Parathyroid adenoma (tissue), 2 donors: ENCODE measurements at regions not wholly inside any gene's neighbourhood (a gene's known extent, or its start where the extent isn't known, plus 50 kb on each side); places are given as distances from the start of the nearest gene placed in this dataset.
"Not testable (repeated sequence)": the region's sequence is repeated elsewhere in the genome, so short reads cannot be mapped to it uniquely, and the experiment has no call there.

Experiments used
- H2AFZ ChIP-seq: fragments of 300-600 bp; sonication (generic); one replicate; pipeline ENCODE4 v1.7.0; 2017; ENCODE audit warnings: antibody characterized with exemption, mild to moderate bottlenecking
- H3K27ac ChIP-seq: fragments of 300-600 bp; sonication (generic); one replicate; pipeline ENCODE4 v1.7.0; 2017
- H3K27me3 ChIP-seq: fragments of 300-600 bp; sonication (generic); one replicate; pipeline ENCODE4 v1.7.0; 2017; ENCODE audit warnings: low read length; ENCODE audit not compliant: control insufficient read depth, insufficient read depth
- H3K36me3 ChIP-seq: fragments of 300-600 bp; sonication (generic); one replicate; pipeline ENCODE4 v1.7.0; 2017; ENCODE audit warnings: low read length; ENCODE audit not compliant: control insufficient read depth, insufficient read depth
- H3K4me1 ChIP-seq: fragments of 300-600 bp; sonication (generic); one replicate; pipeline ENCODE4 v1.7.0; 2017; ENCODE audit warnings: control low read depth
- H3K4me2 ChIP-seq: fragments of 300-600 bp; sonication (generic); one replicate; pipeline ENCODE4 v1.7.0; 2017; ENCODE audit warnings: low read length
- H3K4me3 ChIP-seq: fragments of 300-600 bp; sonication (generic); one replicate; pipeline ENCODE4 v1.7.0; 2017; ENCODE audit warnings: low read depth, low read length
- H3K79me2 ChIP-seq: fragments of 300-600 bp; sonication (generic); one replicate; pipeline ENCODE4 v1.7.0; 2017; ENCODE audit warnings: control low read depth
- H3K9ac ChIP-seq: fragments of 300-600 bp; sonication (generic); one replicate; pipeline ENCODE4 v1.7.0; 2017; ENCODE audit warnings: mild to moderate bottlenecking
- H3K9me3 ChIP-seq: fragments of 300-600 bp; sonication (generic); one replicate; pipeline ENCODE4 v1.7.0; 2017; ENCODE audit warnings: low read length; ENCODE audit not compliant: control insufficient read depth
- TF ChIP-seq, protein P1 (sequence below): fragments of 300-600 bp; sonication (generic); IDR thresholded peaks from one replicate; pipeline ENCODE4 v1.7.0; 2017; ENCODE audit warnings: antibody characterized with exemption, mild to moderate bottlenecking
- donor health status: primary hyperparathyroidism.

DNA sequence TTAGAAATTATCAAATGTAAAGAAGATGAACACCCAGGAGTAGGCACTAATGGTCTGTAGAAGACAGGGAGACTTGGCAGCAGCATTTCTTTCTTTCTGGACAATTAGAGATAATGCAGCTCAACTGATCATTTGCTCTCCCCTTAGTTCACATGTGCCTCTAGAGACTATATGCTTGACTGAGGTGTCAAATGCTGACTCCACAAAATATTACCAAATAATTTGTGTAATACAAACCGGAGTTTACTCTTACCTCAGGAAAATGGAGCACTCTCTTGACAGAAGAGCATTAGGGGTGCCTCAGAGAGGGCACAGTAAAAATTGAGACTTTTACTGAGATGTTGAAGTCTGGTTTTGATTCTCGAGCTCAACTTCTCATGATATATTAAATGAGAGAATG, 131.8 kb downstream of the ATP6V1G3 start:
- no peak overlapping the region for H3K4me2 ChIP-seq
- no peaks in the 10 kb centered on the region for H3K4me1 ChIP-seq
- H3K9me3 ChIP-seq: no peaks in the 10 kb centered on the region
- no peaks in the 10 kb centered on the region for H3K27me3 ChIP-seq
- H3K4me3 ChIP-seq: no peak overlapping the region
- TF ChIP-seq, protein P1, sequence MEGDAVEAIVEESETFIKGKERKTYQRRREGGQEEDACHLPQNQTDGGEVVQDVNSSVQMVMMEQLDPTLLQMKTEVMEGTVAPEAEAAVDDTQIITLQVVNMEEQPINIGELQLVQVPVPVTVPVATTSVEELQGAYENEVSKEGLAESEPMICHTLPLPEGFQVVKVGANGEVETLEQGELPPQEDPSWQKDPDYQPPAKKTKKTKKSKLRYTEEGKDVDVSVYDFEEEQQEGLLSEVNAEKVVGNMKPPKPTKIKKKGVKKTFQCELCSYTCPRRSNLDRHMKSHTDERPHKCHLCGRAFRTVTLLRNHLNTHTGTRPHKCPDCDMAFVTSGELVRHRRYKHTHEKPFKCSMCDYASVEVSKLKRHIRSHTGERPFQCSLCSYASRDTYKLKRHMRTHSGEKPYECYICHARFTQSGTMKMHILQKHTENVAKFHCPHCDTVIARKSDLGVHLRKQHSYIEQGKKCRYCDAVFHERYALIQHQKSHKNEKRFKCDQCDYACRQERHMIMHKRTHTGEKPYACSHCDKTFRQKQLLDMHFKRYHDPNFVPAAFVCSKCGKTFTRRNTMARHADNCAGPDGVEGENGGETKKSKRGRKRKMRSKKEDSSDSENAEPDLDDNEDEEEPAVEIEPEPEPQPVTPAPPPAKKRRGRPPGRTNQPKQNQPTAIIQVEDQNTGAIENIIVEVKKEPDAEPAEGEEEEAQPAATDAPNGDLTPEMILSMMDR: no peak
- no peak overlapping the region for H3K9ac ChIP-seq
- H2AFZ ChIP-seq: no peak overlapping the region
- H3K79me2 ChIP-seq: no peaks in the 10 kb centered on the region
- H3K36me3 ChIP-seq: no peaks in the 10 kb centered on the region
- H3K27ac ChIP-seq: no peak overlapping the region

DNA sequence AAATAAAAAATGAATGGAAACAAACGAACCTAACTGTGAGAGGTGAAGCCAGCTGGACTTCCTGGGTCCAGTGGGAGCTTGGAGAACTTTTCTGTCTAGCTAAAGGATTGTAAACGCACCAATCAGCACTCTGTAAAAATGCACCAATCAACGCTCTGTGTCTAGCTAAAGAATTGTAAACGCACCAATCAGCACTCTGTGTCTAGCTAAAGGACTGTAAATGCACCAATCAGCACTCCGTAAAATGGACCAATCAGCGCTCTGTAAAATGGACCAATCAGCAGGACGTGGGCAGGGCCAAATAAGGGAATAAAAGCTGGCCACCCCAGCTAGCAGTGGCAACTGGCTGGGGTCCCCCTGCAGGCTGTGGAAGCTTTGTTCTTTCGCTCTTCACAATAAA, 135.8 kb downstream of the ATP6V1G3 start:
- H3K4me1 ChIP-seq, H3K4me3 ChIP-seq, H2AFZ ChIP-seq, H3K9ac ChIP-seq, H3K9me3 ChIP-seq, H3K27me3 ChIP-seq, H3K79me2 ChIP-seq, H3K36me3 ChIP-seq, H3K4me2 ChIP-seq, H3K27ac ChIP-seq: not testable (repeated sequence)

DNA sequence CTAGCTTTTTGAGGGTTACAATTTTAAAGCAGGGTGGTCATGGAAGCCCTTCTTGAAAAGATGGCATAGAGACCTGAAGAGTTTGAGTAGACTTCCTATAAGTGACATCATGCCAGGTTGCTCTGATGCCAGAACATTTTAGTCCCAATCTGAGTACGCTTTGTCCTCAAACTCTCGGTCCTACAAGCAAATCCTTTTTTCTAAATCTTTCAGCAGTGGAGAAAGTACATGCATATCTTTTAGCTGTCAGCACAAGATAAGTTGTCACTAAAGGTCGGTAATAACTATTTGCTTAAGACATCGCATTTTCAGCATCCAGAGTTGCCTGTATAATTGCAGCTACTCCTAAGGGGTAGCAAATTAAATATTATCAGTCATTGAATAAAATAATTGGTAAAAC, 140.4 kb downstream of the ATP6V1G3 start:
- Histone ChIP-seq H3K4me1 (no peaks in the 10 kb centered on the region), H3K79me2 (no peaks in the 10 kb centered on the region), H3K9ac (no peak overlapping the region), H3K4me3 (no peak overlapping the region), H3K27ac (no peak overlapping the region), H3K9me3 (no peaks in the 10 kb centered on the region), H2AFZ (no peak overlapping the region), H3K27me3 (no peaks in the 10 kb centered on the region), H3K36me3 (no peaks in the 10 kb centered on the region), H3K4me2 (no peak overlapping the region)
- TF ChIP-seq, protein P1: no peak

DNA sequence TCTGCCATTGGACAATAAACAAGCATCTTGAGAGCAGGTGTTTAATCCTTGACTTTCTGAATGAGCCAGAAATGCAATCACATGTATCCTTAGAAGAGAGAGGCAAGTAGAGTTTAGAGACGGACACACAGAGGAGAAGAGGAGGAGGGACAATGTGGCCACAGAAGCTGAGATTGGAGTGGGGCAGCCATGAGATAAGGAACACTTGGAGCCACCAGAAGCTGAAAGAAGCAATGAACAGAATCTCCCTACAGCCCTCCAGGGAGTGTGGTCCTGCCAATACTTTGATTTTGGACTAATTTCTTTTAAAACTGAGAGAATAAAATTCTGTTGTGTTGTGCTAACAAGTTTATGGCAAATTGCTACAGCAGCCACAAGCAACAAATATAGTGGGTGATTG, 141.0 kb downstream of the ATP6V1G3 start:
- Histone ChIP-seq H2AFZ (no peak overlapping the region), H3K4me3 (no peak overlapping the region), H3K79me2 (no peaks in the 10 kb centered on the region), H3K27ac (no peak overlapping the region), H3K4me1 (no peaks in the 10 kb centered on the region), H3K36me3 (no peaks in the 10 kb centered on the region), H3K27me3 (no peaks in the 10 kb centered on the region), H3K9me3 (no peaks in the 10 kb centered on the region), H3K4me2 (no peak overlapping the region), H3K9ac (no peak overlapping the region)
- TF ChIP-seq, protein P1: no peak

DNA sequence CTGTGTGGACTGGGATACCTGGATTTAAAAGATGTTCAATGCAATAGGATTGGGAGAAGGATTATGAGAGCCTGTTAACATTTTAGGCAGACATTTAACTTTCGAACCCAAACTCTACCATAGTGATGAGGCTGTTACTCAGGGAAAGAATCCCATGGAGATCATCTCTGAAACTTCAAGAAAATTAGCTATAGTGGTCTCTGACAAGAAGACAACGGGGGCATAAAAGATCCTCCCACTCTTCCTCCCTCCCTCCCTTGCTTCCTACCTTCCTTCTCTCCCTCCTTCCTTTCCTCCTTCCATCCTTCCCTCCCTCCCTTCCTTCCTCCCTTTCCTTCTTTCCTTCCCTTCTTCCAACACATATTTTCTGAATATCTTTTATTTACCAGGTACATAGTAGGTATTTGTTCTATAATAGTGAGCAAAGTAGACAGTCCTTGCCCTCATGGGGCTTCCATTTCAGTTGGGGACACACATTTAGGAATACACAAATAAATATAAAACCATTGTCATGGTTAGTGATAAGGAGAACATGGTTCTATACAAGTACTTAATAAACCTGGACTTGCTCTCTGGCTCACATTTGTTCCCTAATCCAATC, 143.2 kb downstream of the ATP6V1G3 start:
- Histone ChIP-seq H3K4me3 (no peak overlapping the region), H3K4me1 (no peaks in the 10 kb centered on the region), H3K9ac (no peak overlapping the region), H3K36me3 (no peaks in the 10 kb centered on the region), H3K4me2 (no peak overlapping the region), H2AFZ (no peak overlapping the region), H3K27ac (no peak overlapping the region), H3K27me3 (no peaks in the 10 kb centered on the region), H3K79me2 (no peaks in the 10 kb centered on the region), H3K9me3 (no peaks in the 10 kb centered on the region)
- TF ChIP-seq, protein P1: no peak
